Activated CD8-positive, alpha-beta memory T cell treated with anti-CD3 and anti-CD28 coated beads, Interleukin-2, amount 50 U/mL, for 24 hours (primary cell): ENCODE measurements at regions not wholly inside any gene's neighbourhood (a gene's known extent, or its start where the extent isn't known, plus 50 kb on each side); places are given as distances from the start of the nearest gene placed in this dataset.

Source experiments
- DNase-seq: peaks from one replicate; pipeline ENCODE4 v3.0.0-alpha.2; 2020; ENCODE audit errors: extremely low read depth

GRCh38 chr6:98463038-98464000, 371.1 kb upstream of the POU3F2 start:
- DNase-seq = no peak

- no peak for DNase-seq
Measured at GRCh38 chr6:98467091-98467490, 367.3 kb upstream of the POU3F2 start.

- DNase-seq = no peak
Measured at GRCh38 chr6:98467902-98468301, 366.5 kb upstream of the POU3F2 start.

- DNase-seq = no peak
Measured at GRCh38 chr6:98469141-98469540, 365.2 kb upstream of the POU3F2 start.

GRCh38 chr6:98470821-98471220, 363.6 kb upstream of the POU3F2 start:
- no peak for DNase-seq

GRCh38 chr6:98471444-98471843, 362.9 kb upstream of the POU3F2 start:
- no peak for DNase-seq

- DNase-seq = no peak
Measured at GRCh38 chr6:98477231-98477630, 357.1 kb upstream of the POU3F2 start.

- DNase-seq = no peak
Measured at GRCh38 chr6:98484696-98485095, 349.7 kb upstream of the POU3F2 start.

- no peak for DNase-seq
Measured at GRCh38 chr6:98485593-98485992, 348.8 kb upstream of the POU3F2 start.

- DNase-seq = no peak
Measured at GRCh38 chr6:98486057-98486456, 348.3 kb upstream of the POU3F2 start.

- no peak for DNase-seq
Measured at GRCh38 chr6:98487612-98488011, 346.8 kb upstream of the POU3F2 start.

- DNase-seq = no peak
Measured at GRCh38 chr6:98498144-98498775, 336.1 kb upstream of the POU3F2 start.

GRCh38 chr6:98498866-98499265, 335.5 kb upstream of the POU3F2 start:
- DNase-seq = no peak

GRCh38 chr6:98514073-98514720, 320.2 kb upstream of the POU3F2 start:
- no peak for DNase-seq

- no peak for DNase-seq
Measured at GRCh38 chr6:98514796-98515195, 319.6 kb upstream of the POU3F2 start.

- no peak for DNase-seq
Measured at GRCh38 chr6:98516206-98516605, 318.2 kb upstream of the POU3F2 start.

- DNase-seq = no peak
Measured at GRCh38 chr6:98516866-98517265, 317.5 kb upstream of the POU3F2 start.

GRCh38 chr6:98525860-98526259, 308.5 kb upstream of the POU3F2 start:
- DNase-seq = no peak

GRCh38 chr6:98526465-98526864, 307.9 kb upstream of the POU3F2 start:
- no peak for DNase-seq

GRCh38 chr6:98529364-98529763, 305.0 kb upstream of the POU3F2 start:
- no peak for DNase-seq

- no peak for DNase-seq
Measured at GRCh38 chr6:98530732-98531131, 303.6 kb upstream of the POU3F2 start.

GRCh38 chr6:98532004-98532403, 302.4 kb upstream of the POU3F2 start:
- DNase-seq = no peak

- DNase-seq = no peak
Measured at GRCh38 chr6:98539741-98540140, 294.6 kb upstream of the POU3F2 start.
